ENCODE measurements at regions not wholly inside any gene's neighbourhood (a gene's known extent, or its start where the extent isn't known, plus 50 kb on each side); places are given as distances from the start of the nearest gene placed in this dataset.

GRCh38 chr12:24754690-24755638 lies 193.9 kb downstream of the BCAT1 start:
- peak overlapping the region; percentile 65 for H3K27ac ChIP-seq (ENCODE audit: control insufficient read depth, insufficient read depth, low read length)
- peak; percentile 70 for DNase-seq (ENCODE audit: low read depth, low spot score)

GRCh38 chr12:24752763-24753462 lies 196.0 kb downstream of the BCAT1 start:
- FAIRE-seq = peak; percentile 34
- dilution Hi-C loops (cut with MboI; ENCODE audit: extremely low pct_ligation_motif_present, low sequenced_read_pairs) = no loop called here
- DNase-seq (ENCODE audit: low read depth, low spot score) = no peak

More at GRCh38 chr12:24754690-24755638, 193.9 kb downstream of the BCAT1 start:
- Histone ChIP-seq H3K9me1 (ENCODE audit: control insufficient read depth, extremely low read depth, insufficient read depth, low read length) (no peaks in the 10 kb centered on the region), H3K4me2 (ENCODE audit: control insufficient read depth, extremely low read depth, insufficient read depth, low read depth, low read length) (peak overlapping the region; percentile 80), H3K9ac (ENCODE audit: control insufficient read depth, extremely low read depth, insufficient read depth, low read length) (peak overlapping the region; percentile 26), H4K20me1 (ENCODE audit: control insufficient read depth, extremely low read depth, insufficient read depth, low read length) (no peaks in the 10 kb centered on the region), H3K9me3 (ENCODE audit: control insufficient read depth, low read depth, low read length) (no peaks in the 10 kb centered on the region), H3K4me1 (ENCODE audit: control insufficient read depth, extremely low read depth, insufficient read depth, low read length) (peaks cover 44% of the 10 kb centered on the region), H3K79me2 (ENCODE audit: control insufficient read depth, insufficient read depth, low read length) (no peaks in the 10 kb centered on the region), H2AFZ (ENCODE audit: control insufficient read depth, low read length) (peak overlapping the region; percentile 2), H3K4me3 (ENCODE audit: control insufficient read depth in 2 of 3, extremely low read depth in 1 of 3, insufficient read depth in 2 of 3, low read depth in 1 of 3, low read length in 3 of 3) (peak overlapping the region in 1 of 3 experiments; percentile 15), H3K27me3 (ENCODE audit: control insufficient read depth, extremely low read depth, insufficient read depth, low read length) (no peaks in the 10 kb centered on the region), H3K36me3 (ENCODE audit: control insufficient read depth in 2 of 2, extremely low read depth in 1 of 2, insufficient read depth in 2 of 2, low read length in 2 of 2) (no peaks in the 10 kb centered on the region)
- peak; percentile 99 for FAIRE-seq
- TF ChIP-seq CTCF (optimal IDR thresholded peaks at IDR 0.05 in 1 of 3, IDR thresholded peaks at IDR 0.05 in 1 of 3, conservative IDR thresholded peaks at IDR 0.05 in 1 of 3; ENCODE audit: extremely low read depth in 1 of 3, insufficient read depth in 2 of 3, low read length in 3 of 3) (no peak), EZH2 (IDR thresholded peaks at IDR 0.05; ENCODE audit: low read length) (no peak)
- dilution Hi-C loops (cut with MboI; ENCODE audit: extremely low pct_ligation_motif_present, low sequenced_read_pairs) = no loop called here

More at GRCh38 chr12:24752763-24753462, 196.0 kb downstream of the BCAT1 start:
- Histone ChIP-seq H3K79me2 (ENCODE audit: control insufficient read depth, insufficient read depth, low read length) (no peaks in the 10 kb centered on the region), H3K4me2 (ENCODE audit: control insufficient read depth, extremely low read depth, insufficient read depth, low read depth, low read length) (no peak overlapping the region), H3K27me3 (ENCODE audit: control insufficient read depth, extremely low read depth, insufficient read depth, low read length) (no peaks in the 10 kb centered on the region), H2AFZ (ENCODE audit: control insufficient read depth, low read length) (no peak overlapping the region), H3K27ac (ENCODE audit: control insufficient read depth, insufficient read depth, low read length) (no peak overlapping the region), H3K36me3 (ENCODE audit: control insufficient read depth in 2 of 2, extremely low read depth in 1 of 2, insufficient read depth in 2 of 2, low read length in 2 of 2) (no peaks in the 10 kb centered on the region), H3K9me1 (ENCODE audit: control insufficient read depth, extremely low read depth, insufficient read depth, low read length) (no peaks in the 10 kb centered on the region), H3K4me1 (ENCODE audit: control insufficient read depth, extremely low read depth, insufficient read depth, low read length) (peaks cover 40% of the 10 kb centered on the region), H3K4me3 (ENCODE audit: control insufficient read depth in 2 of 3, extremely low read depth in 1 of 3, insufficient read depth in 2 of 3, low read depth in 1 of 3, low read length in 3 of 3) (no peak overlapping the region), H3K9ac (ENCODE audit: control insufficient read depth, extremely low read depth, insufficient read depth, low read length) (no peak overlapping the region), H3K9me3 (ENCODE audit: control insufficient read depth, low read depth, low read length) (no peaks in the 10 kb centered on the region), H4K20me1 (ENCODE audit: control insufficient read depth, extremely low read depth, insufficient read depth, low read length) (no peaks in the 10 kb centered on the region)
- no peak for TF ChIP-seq CTCF (optimal IDR thresholded peaks at IDR 0.05 in 1 of 3, IDR thresholded peaks at IDR 0.05 in 1 of 3, conservative IDR thresholded peaks at IDR 0.05 in 1 of 3; ENCODE audit: extremely low read depth in 1 of 3, insufficient read depth in 2 of 3, low read length in 3 of 3)
- no peak for TF ChIP-seq EZH2 (IDR thresholded peaks at IDR 0.05; ENCODE audit: low read length)

Data from keratinocyte (primary cell).